ENCODE measurements at regions not wholly inside any gene's neighbourhood (a gene's known extent, or its start where the extent isn't known, plus 50 kb on each side); places are given as distances from the start of the nearest gene placed in this dataset.

DNA sequence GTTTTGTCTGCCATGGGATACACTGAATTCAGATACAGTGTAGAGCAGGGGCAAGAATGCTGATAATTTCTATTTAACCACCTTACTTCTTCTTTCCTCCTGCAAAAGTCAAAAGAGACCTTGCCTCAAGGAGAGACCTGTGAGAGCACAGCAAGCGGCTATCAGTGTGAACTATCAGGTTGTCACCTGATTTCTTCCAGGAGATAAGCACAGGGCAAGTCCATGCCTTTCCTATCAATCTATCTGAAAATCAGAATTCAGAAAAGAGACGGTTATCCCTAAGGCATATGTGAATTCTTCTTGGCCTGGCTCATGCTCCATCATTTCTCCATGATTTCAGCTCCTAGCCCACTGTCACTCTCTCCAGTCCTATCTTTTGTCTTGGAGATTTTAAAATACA lies 128.9 kb upstream of the CCND2 start (continued):
- TF ChIP-seq, protein P1, sequence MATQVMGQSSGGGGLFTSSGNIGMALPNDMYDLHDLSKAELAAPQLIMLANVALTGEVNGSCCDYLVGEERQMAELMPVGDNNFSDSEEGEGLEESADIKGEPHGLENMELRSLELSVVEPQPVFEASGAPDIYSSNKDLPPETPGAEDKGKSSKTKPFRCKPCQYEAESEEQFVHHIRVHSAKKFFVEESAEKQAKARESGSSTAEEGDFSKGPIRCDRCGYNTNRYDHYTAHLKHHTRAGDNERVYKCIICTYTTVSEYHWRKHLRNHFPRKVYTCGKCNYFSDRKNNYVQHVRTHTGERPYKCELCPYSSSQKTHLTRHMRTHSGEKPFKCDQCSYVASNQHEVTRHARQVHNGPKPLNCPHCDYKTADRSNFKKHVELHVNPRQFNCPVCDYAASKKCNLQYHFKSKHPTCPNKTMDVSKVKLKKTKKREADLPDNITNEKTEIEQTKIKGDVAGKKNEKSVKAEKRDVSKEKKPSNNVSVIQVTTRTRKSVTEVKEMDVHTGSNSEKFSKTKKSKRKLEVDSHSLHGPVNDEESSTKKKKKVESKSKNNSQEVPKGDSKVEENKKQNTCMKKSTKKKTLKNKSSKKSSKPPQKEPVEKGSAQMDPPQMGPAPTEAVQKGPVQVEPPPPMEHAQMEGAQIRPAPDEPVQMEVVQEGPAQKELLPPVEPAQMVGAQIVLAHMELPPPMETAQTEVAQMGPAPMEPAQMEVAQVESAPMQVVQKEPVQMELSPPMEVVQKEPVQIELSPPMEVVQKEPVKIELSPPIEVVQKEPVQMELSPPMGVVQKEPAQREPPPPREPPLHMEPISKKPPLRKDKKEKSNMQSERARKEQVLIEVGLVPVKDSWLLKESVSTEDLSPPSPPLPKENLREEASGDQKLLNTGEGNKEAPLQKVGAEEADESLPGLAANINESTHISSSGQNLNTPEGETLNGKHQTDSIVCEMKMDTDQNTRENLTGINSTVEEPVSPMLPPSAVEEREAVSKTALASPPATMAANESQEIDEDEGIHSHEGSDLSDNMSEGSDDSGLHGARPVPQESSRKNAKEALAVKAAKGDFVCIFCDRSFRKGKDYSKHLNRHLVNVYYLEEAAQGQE (IDR thresholded peaks at IDR 0.05; ENCODE audit: low read depth, low read length): no peak
- TF ChIP-seq RCOR1 (IDR thresholded peaks at IDR 0.05; ENCODE audit: low read length) (no peak), YY1 (IDR thresholded peaks at IDR 0.05; ENCODE audit: low read depth) (no peak)

DNA sequence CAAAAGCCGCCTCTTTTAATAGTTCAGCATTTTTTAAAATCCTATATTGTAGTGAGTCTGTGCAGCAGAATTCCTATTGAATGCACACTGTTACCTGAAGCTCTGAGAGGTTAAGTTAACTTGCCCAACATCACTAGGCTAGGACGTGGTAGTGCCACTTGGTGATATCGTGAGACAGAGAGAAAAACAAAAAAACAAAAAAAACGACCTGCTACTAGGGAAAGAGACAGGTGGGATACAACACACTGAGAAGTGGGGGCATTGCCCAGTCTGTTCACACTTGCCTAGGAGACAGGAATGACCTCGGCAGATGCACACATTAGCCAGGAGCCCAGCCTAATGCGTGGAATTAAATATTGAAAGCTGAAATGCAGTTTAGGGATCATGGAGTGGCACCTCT lies 129.7 kb upstream of the CCND2 start:
- Histone ChIP-seq H3K4me1 (ENCODE audit: control insufficient read depth in 1 of 2, insufficient read depth in 2 of 2, low read depth in 1 of 2, low read length in 1 of 2) (no peaks in the 10 kb centered on the region), H3K36me3 (replicated peaks in 1 of 2; ENCODE audit: control insufficient read depth in 1 of 2, insufficient read depth in 2 of 2, low read length in 1 of 2) (no peaks in the 10 kb centered on the region), H3K27me3 (ENCODE audit: insufficient read depth) (peaks cover 28% of the 10 kb centered on the region; the same call in 1 of the 2 replicates), H3K27ac (ENCODE audit: low read depth in 2 of 2, low read length in 1 of 2) (no peak overlapping the region), H3F3A (replicated peaks; ENCODE audit: insufficient read depth) (no peaks in the 10 kb centered on the region), H3K4me2 (no peak overlapping the region), H3K4me3 (ENCODE audit: low read depth in 2 of 2, low read length in 1 of 2) (no peak overlapping the region), H3K9me2 (no peaks in the 10 kb centered on the region), H4K20me1 (ENCODE audit: insufficient read depth) (no peaks in the 10 kb centered on the region), H2AFZ (ENCODE audit: low read depth) (no peak overlapping the region), H3K79me2 (ENCODE audit: insufficient read depth) (no peaks in the 10 kb centered on the region), H3K9ac (no peak overlapping the region), H3K9me3 (no peaks in the 10 kb centered on the region)
- TF ChIP-seq MXI1 (IDR thresholded peaks at IDR 0.05; ENCODE audit: low read depth, low read length): no peak
- TF ChIP-seq RFX5 (IDR thresholded peaks at IDR 0.05; ENCODE audit: low read length): no peak
- TF ChIP-seq NFIC (IDR thresholded peaks at IDR 0.05; ENCODE audit: borderline replicate concordance): no peak
- TF ChIP-seq FOXJ3 (CRISPR knock-in tag; IDR thresholded peaks at IDR 0.05): no peak
- TF ChIP-seq, protein P1 (IDR thresholded peaks at IDR 0.05; ENCODE audit: low read depth, low read length): no peak
- no peak for TF ChIP-seq RAD21 (IDR thresholded peaks at IDR 0.05; ENCODE audit: low read length)
- TF ChIP-seq, protein P2, sequence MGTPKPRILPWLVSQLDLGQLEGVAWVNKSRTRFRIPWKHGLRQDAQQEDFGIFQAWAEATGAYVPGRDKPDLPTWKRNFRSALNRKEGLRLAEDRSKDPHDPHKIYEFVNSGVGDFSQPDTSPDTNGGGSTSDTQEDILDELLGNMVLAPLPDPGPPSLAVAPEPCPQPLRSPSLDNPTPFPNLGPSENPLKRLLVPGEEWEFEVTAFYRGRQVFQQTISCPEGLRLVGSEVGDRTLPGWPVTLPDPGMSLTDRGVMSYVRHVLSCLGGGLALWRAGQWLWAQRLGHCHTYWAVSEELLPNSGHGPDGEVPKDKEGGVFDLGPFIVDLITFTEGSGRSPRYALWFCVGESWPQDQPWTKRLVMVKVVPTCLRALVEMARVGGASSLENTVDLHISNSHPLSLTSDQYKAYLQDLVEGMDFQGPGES (IDR thresholded peaks at IDR 0.05; ENCODE audit: low read depth, low read length): no peak
- no peak for TF ChIP-seq TCF12 (IDR thresholded peaks at IDR 0.05)
- no peak for TF ChIP-seq ELF1 (IDR thresholded peaks at IDR 0.05)
- no peak for TF ChIP-seq SIN3A (IDR thresholded peaks at IDR 0.05; ENCODE audit: borderline replicate concordance, low read depth, low read length)
- TF ChIP-seq JUND (IDR thresholded peaks at IDR 0.05): no peak
- TF ChIP-seq RCOR1 (IDR thresholded peaks at IDR 0.05; ENCODE audit: low read length): no peak
- TF ChIP-seq EZH2phosphoT487 (IDR thresholded peaks at IDR 0.05; ENCODE audit: borderline replicate concordance, low read depth): no peak
- CTCF ChIA-PET: interaction anchor here (0.9 to 2.6 kb wide), 3 partner anchors 9 to 134 kb away, joined by 3 to 10 read pairs (median 3); no protein-coding TSS in a partner anchor
- DNase-seq: no peak
- 5% methylated on average over 6 of the region's 6 CpGs for WGBS (ENCODE audit: low lambda C conversion rate)
- POLR2A ChIA-PET: no interaction called here
